HepG2 (cell line): ENCODE measurements at regions not wholly inside any gene's neighbourhood (a gene's known extent, or its start where the extent isn't known, plus 50 kb on each side); places are given as distances from the start of the nearest gene placed in this dataset.

Source experiments
- FOXM1 ChIP-seq: sonication (generic); formaldehyde crosslinking; IDR thresholded peaks from 2 replicates; pipeline ENCODE4 v1.5.0; 2020; ENCODE audit warnings: missing genetic modification reagents
- TOE1 ChIP-seq: sonication (generic); formaldehyde crosslinking; IDR thresholded peaks from 2 replicates; pipeline ENCODE4 v1.4.0; 2020; ENCODE audit warnings: mild to moderate bottlenecking, missing genetic modification reagents

DNA sequence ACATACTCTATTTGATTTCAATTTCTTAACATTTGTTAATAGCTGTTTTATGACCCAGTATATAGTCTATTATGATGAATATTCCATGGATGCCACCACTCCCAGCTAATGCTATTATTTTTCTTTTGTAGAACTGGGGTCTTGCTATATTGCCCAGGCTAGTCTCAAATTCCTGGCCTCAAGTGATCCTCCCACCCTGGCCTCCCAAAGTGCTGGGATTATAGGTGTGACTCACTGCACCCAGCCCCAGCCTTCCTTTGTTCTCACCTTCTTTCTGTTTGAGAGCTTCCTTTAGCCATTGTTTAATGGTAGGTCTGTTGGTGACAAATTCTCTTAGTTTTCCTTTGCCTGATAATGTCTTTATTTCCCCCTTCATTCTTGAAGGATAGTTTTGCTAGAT, 52.9 kb upstream of the AMOTL1 start:
- TF ChIP-seq TOE1 (CRISPR knock-in tag) (no peak), FOXM1 (CRISPR knock-in tag) (no peak)
